ENCODE measurements at regions not wholly inside any gene's neighbourhood (a gene's known extent, or its start where the extent isn't known, plus 50 kb on each side); places are given as distances from the start of the nearest gene placed in this dataset.

DNA sequence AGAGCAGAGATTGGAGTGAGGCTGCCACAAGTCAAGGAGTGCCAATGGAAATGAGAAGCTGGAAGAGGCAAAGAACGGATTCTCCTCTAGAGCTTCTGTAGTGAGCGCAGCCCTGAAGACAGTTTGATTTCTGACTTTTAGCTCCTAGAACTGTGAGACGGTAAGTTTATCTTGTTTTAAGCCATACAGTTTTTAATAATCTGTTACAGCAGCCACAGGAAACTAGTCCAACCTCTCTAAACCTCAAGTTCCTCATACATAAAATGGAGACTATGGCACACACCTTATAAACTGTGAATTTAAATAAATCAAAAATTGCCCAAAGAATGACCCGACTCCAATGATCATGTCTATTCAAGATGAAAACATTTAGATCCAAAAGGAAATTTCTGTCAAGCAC is 596.5 kb downstream of the BCL11A start:
- intact Hi-C loops (cut with DNase I) = no loop called here
- Histone ChIP-seq H3K27me3 (ENCODE audit: insufficient read depth in 3 of 3, low read length in 2 of 3) (no peaks in the 10 kb centered on the region), H3K4me3 (no peak overlapping the region), H3K36me3 (ENCODE audit: insufficient read depth in 1 of 2, low read depth in 1 of 2) (no peaks in the 10 kb centered on the region), H3K9me3 (no peaks in the 10 kb centered on the region), H3K4me1 (no peaks in the 10 kb centered on the region), H3K27ac (no peak overlapping the region)
- TF ChIP-seq, protein P1, sequence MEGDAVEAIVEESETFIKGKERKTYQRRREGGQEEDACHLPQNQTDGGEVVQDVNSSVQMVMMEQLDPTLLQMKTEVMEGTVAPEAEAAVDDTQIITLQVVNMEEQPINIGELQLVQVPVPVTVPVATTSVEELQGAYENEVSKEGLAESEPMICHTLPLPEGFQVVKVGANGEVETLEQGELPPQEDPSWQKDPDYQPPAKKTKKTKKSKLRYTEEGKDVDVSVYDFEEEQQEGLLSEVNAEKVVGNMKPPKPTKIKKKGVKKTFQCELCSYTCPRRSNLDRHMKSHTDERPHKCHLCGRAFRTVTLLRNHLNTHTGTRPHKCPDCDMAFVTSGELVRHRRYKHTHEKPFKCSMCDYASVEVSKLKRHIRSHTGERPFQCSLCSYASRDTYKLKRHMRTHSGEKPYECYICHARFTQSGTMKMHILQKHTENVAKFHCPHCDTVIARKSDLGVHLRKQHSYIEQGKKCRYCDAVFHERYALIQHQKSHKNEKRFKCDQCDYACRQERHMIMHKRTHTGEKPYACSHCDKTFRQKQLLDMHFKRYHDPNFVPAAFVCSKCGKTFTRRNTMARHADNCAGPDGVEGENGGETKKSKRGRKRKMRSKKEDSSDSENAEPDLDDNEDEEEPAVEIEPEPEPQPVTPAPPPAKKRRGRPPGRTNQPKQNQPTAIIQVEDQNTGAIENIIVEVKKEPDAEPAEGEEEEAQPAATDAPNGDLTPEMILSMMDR (IDR thresholded peaks at IDR 0.05) = no peak
- DNase-seq = no peak
- 83 to 90% (median 84%) methylated on average over 4 of the region's 4 CpGs for WGBS, 3 donors
- no peak for ATAC-seq

- Histone ChIP-seq H3K27ac (no peak overlapping the region), H3K4me3 (no peak overlapping the region), H3K9me3 (no peaks in the 10 kb centered on the region), H3K4me1 (no peaks in the 10 kb centered on the region), H3K27me3 (ENCODE audit: insufficient read depth in 3 of 3, low read length in 2 of 3) (no peaks in the 10 kb centered on the region), H3K36me3 (ENCODE audit: insufficient read depth in 1 of 2, low read depth in 1 of 2) (no peaks in the 10 kb centered on the region)
- no peak for DNase-seq
- intact Hi-C loops (cut with DNase I) = no loop called here
- no peak for ATAC-seq
- TF ChIP-seq, protein P1 (IDR thresholded peaks at IDR 0.05) = no peak
- 41 to 56% (median 53%) methylated on average over 10 of the region's 10 CpGs for WGBS, 3 donors
Measured at GRCh38 chr2:59947917-59948541, 605.4 kb downstream of the BCL11A start.

DNA sequence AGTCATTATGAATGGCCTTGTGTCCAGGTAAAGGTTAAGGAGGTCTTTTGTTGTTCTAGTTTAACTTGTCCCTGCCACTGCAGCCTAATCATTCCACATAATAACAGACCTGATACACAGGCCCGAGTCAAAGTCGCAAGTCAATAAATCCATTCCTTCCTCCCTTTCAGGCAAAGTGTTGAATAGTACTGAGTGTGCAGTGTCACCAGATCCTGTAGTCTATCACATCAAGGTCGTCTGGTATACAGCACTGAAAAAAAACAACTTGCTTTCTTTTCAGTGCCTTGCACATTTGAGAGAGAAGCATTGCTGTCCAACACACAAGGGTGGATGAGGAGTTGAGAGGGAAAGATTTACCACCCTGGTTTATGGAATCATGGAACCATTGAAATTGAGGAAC is 606.2 kb downstream of the BCL11A start:
- intact Hi-C loops (cut with DNase I) = no loop called here
- ATAC-seq (no peak), DNase-seq (no peak)
- Histone ChIP-seq H3K4me3 (no peak overlapping the region), H3K27ac (no peak overlapping the region), H3K36me3 (ENCODE audit: insufficient read depth in 1 of 2, low read depth in 1 of 2) (no peaks in the 10 kb centered on the region), H3K27me3 (ENCODE audit: insufficient read depth in 3 of 3, low read length in 2 of 3) (no peaks in the 10 kb centered on the region), H3K9me3 (no peaks in the 10 kb centered on the region), H3K4me1 (no peaks in the 10 kb centered on the region)
- TF ChIP-seq, protein P1 (IDR thresholded peaks at IDR 0.05) = no peak
- WGBS, 3 donors = 39 to 48% (median 42%) methylated on average over 3 of the region's 3 CpGs

GRCh38 chr2:59939236-59939635 is 614.2 kb downstream of the BCL11A start:
- no peaks in the 10 kb centered on the region for H3K36me3 ChIP-seq (ENCODE audit: insufficient read depth in 1 of 2, low read depth in 1 of 2)
- WGBS, 3 donors = 29 to 35% (median 31%) methylated on average over 3 of the region's 3 CpGs
- no peak overlapping the region for H3K4me3 ChIP-seq
- H3K27me3 ChIP-seq (ENCODE audit: insufficient read depth in 3 of 3, low read length in 2 of 3) = no peaks in the 10 kb centered on the region
- TF ChIP-seq, protein P1 (IDR thresholded peaks at IDR 0.05) = no peak
- H3K4me1 ChIP-seq = no peaks in the 10 kb centered on the region
- no peaks in the 10 kb centered on the region for H3K9me3 ChIP-seq
- intact Hi-C loops (cut with DNase I) = no loop called here
- DNase-seq = no peak
- no peak overlapping the region for H3K27ac ChIP-seq
- ATAC-seq = no peak

DNA sequence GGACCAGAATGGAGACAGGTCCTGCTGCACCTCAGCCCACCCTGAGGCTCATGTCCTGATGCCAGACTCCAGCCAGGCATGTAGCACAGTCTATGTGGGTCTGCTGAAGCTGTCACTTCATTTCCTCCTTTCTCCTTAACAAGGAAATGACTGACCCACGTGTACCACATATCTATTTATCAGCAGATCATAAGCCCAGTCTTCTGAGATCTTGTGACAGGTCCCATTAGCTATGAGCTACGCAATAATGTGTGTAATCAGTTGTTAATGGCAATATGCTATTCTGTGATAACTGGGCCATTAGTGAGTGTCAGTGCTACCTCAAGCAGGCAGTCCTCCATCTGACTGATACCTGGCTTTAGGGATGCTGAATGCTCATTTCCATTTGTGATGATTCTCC is 615.3 kb downstream of the BCL11A start:
- DNase-seq (no peak), ATAC-seq (no peak)
- no peaks in the 10 kb centered on the region for H3K36me3 ChIP-seq (ENCODE audit: insufficient read depth in 1 of 2, low read depth in 1 of 2)
- H3K9me3 ChIP-seq = no peaks in the 10 kb centered on the region
- intact Hi-C loops (cut with DNase I) = no loop called here
- no peaks in the 10 kb centered on the region for H3K27me3 ChIP-seq (ENCODE audit: insufficient read depth in 3 of 3, low read length in 2 of 3)
- 47 to 55% (median 50%) methylated on average over 2 of the region's 2 CpGs for whole genome bisulfite sequencing, 3 donors
- no peak overlapping the region for H3K4me3 ChIP-seq
- no peak overlapping the region for H3K27ac ChIP-seq
- H3K4me1 ChIP-seq = no peaks in the 10 kb centered on the region
- TF ChIP-seq, protein P1 (IDR thresholded peaks at IDR 0.05) = no peak
